GM10248 (cell line): ENCODE measurements at regions not wholly inside any gene's neighbourhood (a gene's known extent, or its start where the extent isn't known, plus 50 kb on each side); places are given as distances from the start of the nearest gene placed in this dataset.

Experiments used
- CTCF ChIA-PET: fragments of 300-600 bp; sonication (Branson Sonifier 250); formaldehyde crosslinking; extraction: SDS; loops from one replicate; lab custom pipeline; 2021; ENCODE audit warnings: antibody characterized with exemption; lab: Yijun Ruan, JAX
- POLR2A ChIA-PET: fragments of 350-650 bp; sonication (Branson Sonifier 250); formaldehyde crosslinking; extraction: SDS; loops from one replicate; lab custom pipeline; 2020; ENCODE audit warnings: antibody characterized with exemption; lab: Yijun Ruan, JAX
- DNase-seq: peaks from one replicate; pipeline ENCODE4 v3.0.0; 2012; ENCODE audit errors: extremely low spot score
- TF ChIP-seq, protein P1 (sequence below): IDR thresholded peaks from 2 replicates; pipeline ENCODE4 v1.5.1; 2012; ENCODE audit warnings: mild to moderate bottlenecking, low read depth; ENCODE audit errors: extremely low read depth, missing control alignments, control extremely low read depth

DNA sequence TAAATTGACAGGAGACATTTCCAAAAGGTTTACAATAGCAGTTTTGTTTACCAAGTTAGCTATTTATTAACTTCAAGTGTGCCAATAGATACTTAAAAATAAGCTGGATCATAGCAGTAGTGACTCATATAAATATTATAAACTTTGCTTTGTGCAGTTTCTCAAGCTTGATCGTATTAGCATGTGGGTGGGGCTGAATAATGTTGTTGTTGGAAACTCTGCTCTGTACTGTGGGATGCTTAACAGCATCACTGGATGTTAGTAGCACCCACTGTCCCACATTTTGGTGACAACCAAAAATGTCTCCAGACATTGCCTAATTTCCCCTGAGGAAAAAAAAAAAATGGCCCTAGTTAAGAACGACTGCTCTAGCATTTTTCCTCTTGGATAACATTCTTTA is 855.2 kb upstream of the ADGRL3 start:
- TF ChIP-seq, protein P1, sequence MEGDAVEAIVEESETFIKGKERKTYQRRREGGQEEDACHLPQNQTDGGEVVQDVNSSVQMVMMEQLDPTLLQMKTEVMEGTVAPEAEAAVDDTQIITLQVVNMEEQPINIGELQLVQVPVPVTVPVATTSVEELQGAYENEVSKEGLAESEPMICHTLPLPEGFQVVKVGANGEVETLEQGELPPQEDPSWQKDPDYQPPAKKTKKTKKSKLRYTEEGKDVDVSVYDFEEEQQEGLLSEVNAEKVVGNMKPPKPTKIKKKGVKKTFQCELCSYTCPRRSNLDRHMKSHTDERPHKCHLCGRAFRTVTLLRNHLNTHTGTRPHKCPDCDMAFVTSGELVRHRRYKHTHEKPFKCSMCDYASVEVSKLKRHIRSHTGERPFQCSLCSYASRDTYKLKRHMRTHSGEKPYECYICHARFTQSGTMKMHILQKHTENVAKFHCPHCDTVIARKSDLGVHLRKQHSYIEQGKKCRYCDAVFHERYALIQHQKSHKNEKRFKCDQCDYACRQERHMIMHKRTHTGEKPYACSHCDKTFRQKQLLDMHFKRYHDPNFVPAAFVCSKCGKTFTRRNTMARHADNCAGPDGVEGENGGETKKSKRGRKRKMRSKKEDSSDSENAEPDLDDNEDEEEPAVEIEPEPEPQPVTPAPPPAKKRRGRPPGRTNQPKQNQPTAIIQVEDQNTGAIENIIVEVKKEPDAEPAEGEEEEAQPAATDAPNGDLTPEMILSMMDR = no peak
- ChIA-PET POLR2A (no interaction called here), CTCF (interaction anchor here (0.7 kb wide), 1 partner anchor 31 kb away, joined by 3 read pairs; no protein-coding TSS in a partner anchor)
- no peak for DNase-seq

DNA sequence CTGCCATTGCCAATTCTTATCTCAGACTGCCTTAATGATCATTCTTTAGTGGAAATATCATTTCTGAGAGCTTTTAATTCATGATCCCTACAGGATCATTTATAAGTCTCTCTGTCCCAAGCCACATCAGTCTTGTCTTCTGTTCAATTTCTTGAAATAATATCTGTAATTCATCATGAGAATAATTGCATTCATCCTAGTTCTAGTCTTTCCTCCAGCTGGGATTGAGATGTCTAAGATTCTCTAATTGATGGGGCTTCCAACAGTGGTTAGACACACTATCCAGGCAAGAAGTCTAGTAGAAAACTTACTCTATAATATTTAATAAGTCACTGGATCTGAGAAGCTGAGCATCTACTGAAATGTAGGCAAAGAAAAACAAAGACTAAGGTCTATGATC is 854.7 kb upstream of the ADGRL3 start:
- CTCF ChIA-PET = no interaction called here
- TF ChIP-seq, protein P1 = no peak
- POLR2A ChIA-PET = no interaction called here
- no peak for DNase-seq

DNA sequence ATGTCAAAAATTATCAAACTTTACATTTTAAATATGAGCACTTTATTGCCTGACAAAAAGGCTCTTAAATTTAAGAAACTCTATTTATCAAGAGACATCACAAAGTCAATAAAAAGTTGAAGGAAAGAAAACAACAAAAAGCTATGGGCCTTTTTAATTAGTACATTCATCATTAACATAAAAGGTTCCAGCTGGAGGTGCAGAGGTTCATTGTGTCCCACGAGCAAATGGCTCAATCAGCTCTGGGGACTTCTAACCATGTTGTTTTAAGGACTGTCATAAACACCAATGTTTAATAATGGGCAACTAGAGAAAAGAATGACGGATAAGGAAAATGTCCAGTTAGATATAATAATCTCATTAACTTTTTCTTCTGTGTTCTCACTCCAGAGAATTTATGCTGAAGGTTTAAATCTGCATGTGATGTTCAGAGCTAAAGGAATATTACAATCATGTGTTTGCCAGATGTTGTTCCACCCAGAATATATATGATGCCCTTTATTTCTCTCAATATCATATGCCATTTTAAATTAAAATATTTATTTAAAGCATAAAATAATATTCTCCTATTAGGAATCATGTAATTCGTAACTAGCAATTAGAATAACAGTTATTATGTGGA is 840.3 kb upstream of the ADGRL3 start:
- ChIA-PET POLR2A (no interaction called here), CTCF (no interaction called here)
- TF ChIP-seq, protein P1 = no peak
- no peak for DNase-seq

DNA sequence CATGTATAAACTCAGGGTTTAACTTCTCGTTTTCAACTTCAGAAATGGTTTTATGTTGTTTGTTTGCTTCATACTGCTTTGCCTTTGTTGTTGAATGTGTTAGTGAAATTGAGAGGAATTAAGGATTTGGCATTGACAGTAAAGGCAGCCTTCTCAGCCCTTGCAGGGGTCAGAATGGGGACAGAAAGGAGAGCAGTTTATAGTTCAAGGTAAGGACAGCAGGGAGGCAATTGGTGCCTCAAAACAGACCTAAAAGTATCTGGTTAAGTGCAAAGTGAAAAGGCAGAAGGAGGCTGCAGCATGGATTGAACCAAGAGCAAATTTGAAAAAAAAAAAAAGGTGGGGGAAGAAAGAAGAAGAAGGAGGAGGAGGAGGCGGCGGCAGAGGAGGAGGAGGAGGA is 835.0 kb upstream of the ADGRL3 start:
- DNase-seq = no peak
- ChIA-PET POLR2A (no interaction called here), CTCF (no interaction called here)
- TF ChIP-seq, protein P1 = no peak

DNA sequence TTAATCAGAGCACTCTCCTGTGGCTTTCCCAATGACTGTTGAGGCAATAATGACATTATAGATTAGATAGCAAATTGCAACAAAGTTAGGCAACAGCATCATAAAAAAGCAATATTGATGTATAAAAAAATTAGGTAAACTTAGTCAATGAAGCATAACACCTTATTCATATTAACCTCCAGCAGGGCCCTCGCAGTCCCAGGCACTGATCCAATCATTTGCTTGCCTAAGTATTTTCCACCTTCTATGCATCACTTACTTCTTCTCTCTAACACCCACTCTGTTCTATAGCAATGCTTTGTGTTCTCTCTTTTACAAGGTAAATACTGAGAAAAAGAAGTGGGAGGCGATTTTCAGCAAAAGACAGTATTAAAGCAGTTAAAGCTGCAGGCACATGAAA is 833.5 kb upstream of the ADGRL3 start:
- DNase-seq = no peak
- POLR2A ChIA-PET = no interaction called here
- TF ChIP-seq, protein P1 = no peak

DNA sequence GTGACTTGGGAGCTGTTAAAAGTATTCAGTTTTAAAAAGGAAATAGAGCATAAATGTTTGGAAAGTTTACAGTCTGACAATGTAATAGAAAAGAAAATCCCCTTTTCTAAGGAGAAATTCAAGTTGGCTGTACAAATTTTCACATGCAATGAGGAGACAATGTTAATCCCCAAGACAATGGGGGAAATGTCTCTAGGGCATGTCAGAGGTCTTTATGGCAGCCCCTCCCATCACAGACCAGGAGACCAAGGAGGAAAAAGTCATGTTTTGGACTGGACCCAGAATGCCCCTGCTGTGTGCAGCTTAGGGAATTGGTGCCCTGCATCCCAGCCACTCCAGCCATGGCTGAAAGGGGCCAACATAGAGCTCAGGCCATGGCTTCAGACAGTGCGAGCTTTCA is 831.1 kb upstream of the ADGRL3 start:
- ChIA-PET CTCF (no interaction called here), POLR2A (no interaction called here)
- TF ChIP-seq, protein P1 = no peak
- no peak for DNase-seq

More for the DNA sequence above, 833.5 kb upstream of the ADGRL3 start:
- CTCF ChIA-PET = no interaction called here
